Mucosa of descending colon (tissue), 3 donors: ENCODE measurements at regions not wholly inside any gene's neighbourhood (a gene's known extent, or its start where the extent isn't known, plus 50 kb on each side); places are given as distances from the start of the nearest gene placed in this dataset.

ENCODE experiments used
- ATAC-seq: fragments of 200-7000 bp; cut with Tn5 transposase; one replicate; pipeline ENCODE4 v1.9.1; 2020; ENCODE audit warnings: mild to moderate bottlenecking, moderate library complexity
- DNase-seq, 3 donors: peaks; one replicate each; pipeline ENCODE4 v3.0.0-alpha.2; 2020
- H3K36me3 ChIP-seq: fragments of 200-600 bp; one replicate; pipeline ENCODE4 v1.8.0; 2021; ENCODE audit warnings: low read depth, mild to moderate bottlenecking
- H3K4me1 ChIP-seq: fragments of 200-600 bp; one replicate; pipeline ENCODE4 v1.8.0; 2021; ENCODE audit warnings: low read depth, mild to moderate bottlenecking
- H3K4me3 ChIP-seq: fragments of 200-600 bp; one replicate; pipeline ENCODE4 v1.8.0; 2021; ENCODE audit warnings: mild to moderate bottlenecking
- H3K9me3 ChIP-seq: fragments of 200-600 bp; one replicate; pipeline ENCODE4 v1.8.0; 2021; ENCODE audit warnings: mild to moderate bottlenecking
- CTCF ChIP-seq: fragments of 200-600 bp; IDR thresholded peaks from one replicate; pipeline ENCODE4 v1.8.0; 2022; ENCODE audit warnings: antibody characterized with exemption, mild to moderate bottlenecking
- intact Hi-C, 2 donors: fragments of 100-400 bp; cut with DNase I in 1 of 2; cut with micrococcal nuclease in 1 of 2; formaldehyde crosslinking; loops; one replicate each; pipeline versions ENCODE4 v1.11.0 to v1.11.1; 2022; cut with DNase I, micrococcal nuclease
- donor health status: DM: no; HTN: no; CAD: no; lungs with moderate emphysema.
- donor health status: DM: no; HTN: no; CAD: no.
- donor health status: DM: no; HTN: yes; CAD: no.

- Histone ChIP-seq H3K4me3 (no peak overlapping the region), H3K4me1 (no peaks in the 10 kb centered on the region), H3K9me3 (no peaks in the 10 kb centered on the region), H3K36me3 (no peaks in the 10 kb centered on the region)
- DNase-seq (no peak), ATAC-seq (no peak)
- TF ChIP-seq CTCF, result no peak
- intact Hi-C loops, result no loop called here
Observed at GRCh38 chr9:118330191-118330986, 626.2 kb downstream of the TLR4 start.

DNA sequence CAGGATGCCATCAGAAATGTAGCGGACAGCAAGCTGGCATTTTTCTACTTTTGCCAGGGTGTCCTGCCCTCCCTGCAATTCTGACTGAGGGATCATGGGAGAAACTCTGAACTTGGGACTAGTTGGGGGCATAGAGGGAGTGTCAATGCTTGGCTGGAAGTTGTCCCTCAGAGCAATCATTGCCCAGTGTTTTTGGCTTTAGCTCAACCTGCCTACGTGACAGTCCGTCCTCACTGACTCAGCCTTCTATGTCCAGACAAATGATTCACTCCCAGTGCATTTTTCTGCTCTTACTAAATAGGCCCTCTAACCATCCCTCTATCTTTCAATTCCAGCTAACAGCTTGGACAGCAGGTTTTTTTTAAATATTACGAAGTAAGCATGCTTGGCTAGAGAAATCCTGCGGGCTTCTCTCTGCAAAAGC lies 627.4 kb downstream of the TLR4 start:
- Histone ChIP-seq H3K9me3 (no peaks in the 10 kb centered on the region), H3K36me3 (no peaks in the 10 kb centered on the region), H3K4me1 (no peaks in the 10 kb centered on the region), H3K4me3 (no peak overlapping the region)
- ATAC-seq, result no peak
- no peak for DNase-seq
- intact Hi-C loops, result no loop called here
- TF ChIP-seq CTCF, result no peak

GRCh38 chr9:118336250-118336942 lies 632.2 kb downstream of the TLR4 start:
- DNase-seq, result no peak
- ATAC-seq, result no peak
- no peak overlapping the region for H3K4me3 ChIP-seq

DNA sequence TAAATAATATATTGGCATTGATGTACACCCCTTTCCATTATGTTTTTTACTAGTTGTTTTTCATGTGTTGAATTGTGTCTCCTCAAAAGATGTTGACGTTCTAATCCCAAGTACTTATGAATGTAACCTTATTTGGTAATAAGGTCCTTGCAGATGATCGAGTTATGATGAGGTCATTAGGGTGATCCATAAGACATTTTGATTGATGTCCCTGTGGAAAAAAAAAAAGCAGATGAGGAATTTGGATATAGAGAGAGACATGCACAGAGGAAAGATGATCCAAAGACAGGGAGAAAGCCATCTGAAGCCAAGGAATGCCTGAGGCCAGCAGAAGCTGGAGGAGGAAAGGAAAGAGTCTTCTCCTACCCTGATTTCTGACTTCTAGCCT lies 632.7 kb downstream of the TLR4 start:
- Histone ChIP-seq H3K36me3 (no peaks in the 10 kb centered on the region), H3K9me3 (no peaks in the 10 kb centered on the region), H3K4me1 (no peaks in the 10 kb centered on the region), H3K4me3 (no peak overlapping the region)
- intact Hi-C loops, result no loop called here
- no peak for TF ChIP-seq CTCF
- no peak for ATAC-seq
- no peak for DNase-seq

More at GRCh38 chr9:118336250-118336942, 632.2 kb downstream of the TLR4 start:
- intact Hi-C loops, result no loop called here
- no peak for TF ChIP-seq CTCF
- Histone ChIP-seq H3K9me3 (no peaks in the 10 kb centered on the region), H3K4me1 (no peaks in the 10 kb centered on the region), H3K36me3 (no peaks in the 10 kb centered on the region)

DNA sequence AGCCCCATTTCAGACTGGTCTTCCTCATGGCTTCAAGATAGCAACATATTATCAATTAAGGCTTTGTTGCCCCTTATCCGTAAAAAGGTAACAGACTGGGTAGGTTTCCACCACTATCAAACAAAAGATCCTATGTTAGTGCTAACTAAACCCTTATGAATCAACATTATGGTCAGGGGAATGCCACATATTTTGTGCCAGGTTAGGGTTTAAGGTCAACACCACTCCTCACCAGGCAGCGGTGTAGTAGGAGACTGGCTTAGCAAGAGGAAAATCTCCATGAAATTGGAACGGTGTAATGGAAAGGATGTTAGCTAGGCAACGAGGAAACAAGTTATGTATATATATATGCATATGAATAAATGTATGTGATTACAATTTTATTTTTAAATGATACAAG lies 655.8 kb downstream of the TLR4 start:
- TF ChIP-seq CTCF, result no peak
- ATAC-seq (no peak), DNase-seq (no peak)
- H3K9me3 ChIP-seq, result no peaks in the 10 kb centered on the region
- H3K4me3 ChIP-seq, result no peak overlapping the region
- no peaks in the 10 kb centered on the region for H3K36me3 ChIP-seq
- H3K4me1 ChIP-seq, result no peaks in the 10 kb centered on the region
- intact Hi-C loops, result no loop called here
